Activated CD4-positive, alpha-beta memory T cell treated with anti-CD3 and anti-CD28 coated beads for 36 hours (primary cell): ENCODE measurements at regions not wholly inside any gene's neighbourhood (a gene's known extent, or its start where the extent isn't known, plus 50 kb on each side); places are given as distances from the start of the nearest gene placed in this dataset.
"Not testable (repeated sequence)": the region's sequence is repeated elsewhere in the genome, so short reads cannot be mapped to it uniquely, and the experiment has no call there.

Source experiments
- CTCF ChIA-PET: fragments of 350-600 bp; sonication (Branson Sonifier 250); formaldehyde crosslinking; loops from one replicate; lab custom pipeline; 2021; ENCODE audit warnings: antibody characterized with exemption, inconsistent platforms; lab: Charles Lee
- POLR2A ChIA-PET: fragments of 350-600 bp; sonication (Branson Sonifier 250); formaldehyde crosslinking; loops from one replicate; lab custom pipeline; 2021; ENCODE audit warnings: antibody characterized with exemption; lab: Charles Lee
- DNase-seq: peaks from one replicate; pipeline ENCODE4 v3.0.0-alpha.2; 2020
- H3K27ac Mint-ChIP-seq: one replicate; pipeline ENCODE4 v1.8.0; 2021; ENCODE audit warnings: mixed read lengths
- H3K27me3 Mint-ChIP-seq: one replicate; pipeline ENCODE4 v1.8.0; 2021; ENCODE audit warnings: mixed read lengths
- H3K36me3 Mint-ChIP-seq: one replicate; pipeline ENCODE4 v1.8.0; 2021; ENCODE audit warnings: mixed read lengths
- H3K4me1 Mint-ChIP-seq: one replicate; pipeline ENCODE4 v1.8.0; 2021; ENCODE audit warnings: low read depth, mixed read lengths
- H3K4me3 Mint-ChIP-seq: one replicate; pipeline ENCODE4 v1.8.0; 2021; ENCODE audit warnings: mild to moderate bottlenecking, mixed read lengths
- H3K9me3 Mint-ChIP-seq: one replicate; pipeline ENCODE4 v1.8.0; 2021; ENCODE audit warnings: mixed read lengths
- intact Hi-C: fragments of 100-400 bp; cut with micrococcal nuclease; formaldehyde crosslinking; loops from one replicate; pipeline ENCODE4 v1.15.1; 2023

- intact Hi-C loops = no loop called here
- Mint-ChIP-seq H3K4me1 (peaks cover 14% of the 10 kb centered on the region), H3K27me3 (no peaks in the 10 kb centered on the region), H3K27ac (no peak overlapping the region), H3K36me3 (no peaks in the 10 kb centered on the region), H3K9me3 (no peaks in the 10 kb centered on the region), H3K4me3 (no peak overlapping the region)
- CTCF ChIA-PET = interaction anchor here (0.9 to 1.0 kb wide), 2 partner anchors 8 to 12 kb away, joined by 3 read pairs; no protein-coding TSS in a partner anchor
- DNase-seq = no peak
- POLR2A ChIA-PET = no interaction called here
Observed at GRCh38 chr9:624935-625500, 216.5 kb upstream of the DMRT1 start.

- ChIA-PET POLR2A (no interaction called here), CTCF (interaction anchor here (0.9 kb wide), 1 partner anchor 9 kb away, joined by 3 read pairs; no protein-coding TSS in a partner anchor)
- intact Hi-C loops = no loop called here
- no peaks in the 10 kb centered on the region for H3K9me3 Mint-ChIP-seq
- no peaks in the 10 kb centered on the region for H3K27me3 Mint-ChIP-seq
- H3K27ac Mint-ChIP-seq = no peak overlapping the region
- H3K36me3 Mint-ChIP-seq = no peaks in the 10 kb centered on the region
- no peak for DNase-seq
- peaks cover 14% of the 10 kb centered on the region for H3K4me1 Mint-ChIP-seq
- H3K4me3 Mint-ChIP-seq = no peak overlapping the region
Observed at GRCh38 chr9:625613-626012, 215.9 kb upstream of the DMRT1 start.

- H3K36me3 Mint-ChIP-seq, intact Hi-C loops, H3K27me3 Mint-ChIP-seq, H3K9me3 Mint-ChIP-seq, CTCF ChIA-PET, H3K27ac Mint-ChIP-seq, POLR2A ChIA-PET, DNase-seq, H3K4me3 Mint-ChIP-seq: not testable (repeated sequence)
- H3K4me1 Mint-ChIP-seq = peaks cover 18% of the 10 kb centered on the region
Observed at GRCh38 chr9:626114-626513, 215.4 kb upstream of the DMRT1 start.

- peaks cover 23% of the 10 kb centered on the region for H3K4me1 Mint-ChIP-seq
- no peaks in the 10 kb centered on the region for H3K27me3 Mint-ChIP-seq
- ChIA-PET POLR2A (no interaction called here), CTCF (interaction anchor here (1.1 kb wide), 1 partner anchor 11 kb away, joined by 3 read pairs; no protein-coding TSS in a partner anchor)
- no peak overlapping the region for H3K4me3 Mint-ChIP-seq
- no peak for DNase-seq
- intact Hi-C loops = no loop called here
- no peaks in the 10 kb centered on the region for H3K9me3 Mint-ChIP-seq
- H3K36me3 Mint-ChIP-seq = no peaks in the 10 kb centered on the region
- no peak overlapping the region for H3K27ac Mint-ChIP-seq
Observed at GRCh38 chr9:626596-626995, 214.9 kb upstream of the DMRT1 start.

- Mint-ChIP-seq H3K4me1 (peaks cover 27% of the 10 kb centered on the region), H3K36me3 (no peaks in the 10 kb centered on the region), H3K27ac (no peak overlapping the region), H3K4me3 (no peak overlapping the region), H3K27me3 (no peaks in the 10 kb centered on the region), H3K9me3 (no peaks in the 10 kb centered on the region)
- intact Hi-C loops = no loop called here
- ChIA-PET POLR2A (no interaction called here), CTCF (interaction anchor here (1.1 kb wide), 2 partner anchors 8 to 12 kb away, joined by 3 read pairs; no protein-coding TSS in a partner anchor)
- no peak for DNase-seq
Observed at GRCh38 chr9:627336-627970, 214.0 kb upstream of the DMRT1 start.

GRCh38 chr9:629146-629545, 212.4 kb upstream of the DMRT1 start:
- Mint-ChIP-seq H3K27ac (no peak overlapping the region), H3K36me3 (no peaks in the 10 kb centered on the region), H3K4me3 (no peak overlapping the region), H3K4me1 (peaks cover 27% of the 10 kb centered on the region), H3K27me3 (no peaks in the 10 kb centered on the region), H3K9me3 (peaks cover 2% of the 10 kb centered on the region)
- DNase-seq = peak; percentile 16
- POLR2A ChIA-PET = no interaction called here
- intact Hi-C loops = no loop called here
- CTCF ChIA-PET = no interaction called here

- no peak overlapping the region for H3K27ac Mint-ChIP-seq
- no peaks in the 10 kb centered on the region for H3K36me3 Mint-ChIP-seq
- no peaks in the 10 kb centered on the region for H3K27me3 Mint-ChIP-seq
- H3K9me3 Mint-ChIP-seq = peaks cover 3% of the 10 kb centered on the region
- no peak overlapping the region for H3K4me3 Mint-ChIP-seq
- ChIA-PET POLR2A (no interaction called here), CTCF (no interaction called here)
- H3K4me1 Mint-ChIP-seq = peaks cover 27% of the 10 kb centered on the region
- intact Hi-C loops = loop anchor here (10.0 kb wide), 1 partner anchor 356 kb away; no protein-coding TSS in a partner anchor
- no peak for DNase-seq
Observed at GRCh38 chr9:630817-631216, 210.7 kb upstream of the DMRT1 start.

- no peak overlapping the region for H3K27ac Mint-ChIP-seq
- peaks cover 3% of the 10 kb centered on the region for H3K9me3 Mint-ChIP-seq
- no peak overlapping the region for H3K4me3 Mint-ChIP-seq
- H3K27me3 Mint-ChIP-seq = no peaks in the 10 kb centered on the region
- H3K36me3 Mint-ChIP-seq = no peaks in the 10 kb centered on the region
- peaks cover 25% of the 10 kb centered on the region for H3K4me1 Mint-ChIP-seq
- intact Hi-C loops = loop anchor here (10.0 kb wide), 1 partner anchor 357 kb away; no protein-coding TSS in a partner anchor
- ChIA-PET POLR2A (no interaction called here), CTCF (no interaction called here)
- no peak for DNase-seq
Observed at GRCh38 chr9:631596-631995, 209.9 kb upstream of the DMRT1 start.

GRCh38 chr9:633461-633860, 208.0 kb upstream of the DMRT1 start:
- peaks cover 3% of the 10 kb centered on the region for H3K36me3 Mint-ChIP-seq
- no peak overlapping the region for H3K27ac Mint-ChIP-seq
- peaks cover 36% of the 10 kb centered on the region for H3K4me1 Mint-ChIP-seq
- no peaks in the 10 kb centered on the region for H3K27me3 Mint-ChIP-seq
- POLR2A ChIA-PET = no interaction called here
- intact Hi-C loops = loop anchor here (10.0 kb wide), 1 partner anchor 359 kb away; no protein-coding TSS in a partner anchor
- CTCF ChIA-PET = no interaction called here
- H3K9me3 Mint-ChIP-seq = peaks cover 3% of the 10 kb centered on the region
- DNase-seq = no peak
- no peak overlapping the region for H3K4me3 Mint-ChIP-seq

- Mint-ChIP-seq H3K36me3 (peaks cover 3% of the 10 kb centered on the region), H3K27me3 (no peaks in the 10 kb centered on the region), H3K9me3 (peaks cover 3% of the 10 kb centered on the region), H3K4me3 (no peak overlapping the region), H3K27ac (peak overlapping the region; percentile 83), H3K4me1 (peaks cover 25% of the 10 kb centered on the region)
- CTCF ChIA-PET = interaction anchor here (0.6 kb wide), 1 partner anchor 19 kb away, joined by 3 read pairs; no protein-coding TSS in a partner anchor
- DNase-seq = no peak
- intact Hi-C loops = loop anchor here (1.0 to 10.0 kb wide), 2 partner anchors 24 to 362 kb away; no protein-coding TSS in a partner anchor
- POLR2A ChIA-PET = no interaction called here
Observed at GRCh38 chr9:636931-637591, 204.4 kb upstream of the DMRT1 start.

- intact Hi-C loops = loop anchor here (2.0 to 10.0 kb wide), 2 partner anchors 19 to 363 kb away; no protein-coding TSS in a partner anchor
- ChIA-PET POLR2A (no interaction called here), CTCF (interaction anchor here (0.6 kb wide), 1 partner anchor 11 kb away, joined by 3 read pairs; no protein-coding TSS in a partner anchor)
- H3K27ac Mint-ChIP-seq = no peak overlapping the region
- peaks cover 3% of the 10 kb centered on the region for H3K36me3 Mint-ChIP-seq
- no peak overlapping the region for H3K4me3 Mint-ChIP-seq
- DNase-seq = peak; percentile 16
- peaks cover 29% of the 10 kb centered on the region for H3K4me1 Mint-ChIP-seq
- H3K9me3 Mint-ChIP-seq = peaks cover 3% of the 10 kb centered on the region
- no peaks in the 10 kb centered on the region for H3K27me3 Mint-ChIP-seq
Observed at GRCh38 chr9:638152-638551, 203.3 kb upstream of the DMRT1 start.

GRCh38 chr9:642014-642413, 199.5 kb upstream of the DMRT1 start:
- POLR2A ChIA-PET = interaction anchor here (0.6 kb wide), 1 partner anchor 61 kb away, joined by 9 read pairs; no protein-coding TSS in a partner anchor
- intact Hi-C loops = no loop called here
- peaks cover 26% of the 10 kb centered on the region for H3K4me1 Mint-ChIP-seq
- CTCF ChIA-PET = no interaction called here
- no peaks in the 10 kb centered on the region for H3K9me3 Mint-ChIP-seq
- no peak overlapping the region for H3K4me3 Mint-ChIP-seq
- H3K27ac Mint-ChIP-seq = no peak overlapping the region
- H3K36me3 Mint-ChIP-seq = peaks cover 1% of the 10 kb centered on the region
- no peaks in the 10 kb centered on the region for H3K27me3 Mint-ChIP-seq
- DNase-seq = no peak
